ENCODE measurements at regions not wholly inside any gene's neighbourhood (a gene's known extent, or its start where the extent isn't known, plus 50 kb on each side); places are given as distances from the start of the nearest gene placed in this dataset.

GRCh38 chr10:89138755-89139490 lies 68.2 kb downstream of the CH25H start:
- Histone ChIP-seq H3K27ac (ENCODE audit: insufficient read depth in 1 of 2, low read depth in 1 of 2, low read length in 2 of 2, poor library complexity in 1 of 2, severe bottlenecking in 2 of 2) (no peak overlapping the region), H3K27me3 (replicated peaks in 2 of 5; ENCODE audit: control insufficient read depth in 4 of 5, insufficient read depth in 5 of 5, low read length in 4 of 5) (no peaks in the 10 kb centered on the region), H3K4me3 (ENCODE audit: control insufficient read depth in 1 of 7, extremely low read depth in 1 of 7, insufficient read depth in 4 of 7, low read depth in 2 of 7, low read length in 6 of 7) (no peak overlapping the region), H3K36me3 (ENCODE audit: control insufficient read depth in 4 of 4, insufficient read depth in 4 of 4, low read length in 3 of 4) (no peaks in the 10 kb centered on the region), H3K4me1 (ENCODE audit: control extremely low read depth in 1 of 4, control insufficient read depth in 4 of 4, insufficient read depth in 4 of 4, low read length in 3 of 4) (peaks cover 0 to 3% (median 0%) of the 10 kb centered on the region in 4 experiments), H3K9me3 (ENCODE audit: control extremely low read depth in 1 of 5, control insufficient read depth in 4 of 5, insufficient read depth in 2 of 5, low read depth in 1 of 5, low read length in 4 of 5) (no peaks in the 10 kb centered on the region)
- ChIA-PET POLR2A (interaction anchor here (0.6 kb wide), 1 partner anchor 83 kb away, joined by 3 read pairs; no protein-coding TSS in a partner anchor), CTCF (no interaction called here)
- DNase-seq: no peak
- WGBS (ENCODE audit: insufficient coverage): no CpG with 5 or more reads among the region's 1 CpG

GRCh38 chr10:89134963-89135362 lies 72.2 kb downstream of the CH25H start:
- Histone ChIP-seq H3K4me1 (ENCODE audit: control extremely low read depth in 1 of 4, control insufficient read depth in 4 of 4, insufficient read depth in 4 of 4, low read length in 3 of 4) (peaks cover 0 to 3% (median 0%) of the 10 kb centered on the region in 4 experiments), H3K9me3 (ENCODE audit: control extremely low read depth in 1 of 5, control insufficient read depth in 4 of 5, insufficient read depth in 2 of 5, low read depth in 1 of 5, low read length in 4 of 5) (no peaks in the 10 kb centered on the region), H3K27me3 (replicated peaks in 2 of 5; ENCODE audit: control insufficient read depth in 4 of 5, insufficient read depth in 5 of 5, low read length in 4 of 5) (no peaks in the 10 kb centered on the region), H3K27ac (ENCODE audit: insufficient read depth in 1 of 2, low read depth in 1 of 2, low read length in 2 of 2, poor library complexity in 1 of 2, severe bottlenecking in 2 of 2) (no peak overlapping the region), H3K4me3 (ENCODE audit: control insufficient read depth in 1 of 7, extremely low read depth in 1 of 7, insufficient read depth in 4 of 7, low read depth in 2 of 7, low read length in 6 of 7) (no peak overlapping the region), H3K36me3 (ENCODE audit: control insufficient read depth in 4 of 4, insufficient read depth in 4 of 4, low read length in 3 of 4) (no peaks in the 10 kb centered on the region)
- no peak for DNase-seq
- POLR2A ChIA-PET: no interaction called here
- CTCF ChIA-PET: interaction anchor here (1.4 kb wide), 1 partner anchor 10 kb away, joined by 3 read pairs; no protein-coding TSS in a partner anchor

- CTCF ChIA-PET: no interaction called here
- no peak overlapping the region for H3K4me3 ChIP-seq (ENCODE audit: control insufficient read depth in 1 of 7, extremely low read depth in 1 of 7, insufficient read depth in 4 of 7, low read depth in 2 of 7, low read length in 6 of 7)
- H3K9me3 ChIP-seq (ENCODE audit: control extremely low read depth in 1 of 5, control insufficient read depth in 4 of 5, insufficient read depth in 2 of 5, low read depth in 1 of 5, low read length in 4 of 5): no peaks in the 10 kb centered on the region
- no peaks in the 10 kb centered on the region for H3K36me3 ChIP-seq (ENCODE audit: control insufficient read depth in 4 of 4, insufficient read depth in 4 of 4, low read length in 3 of 4)
- peaks cover 0 to 7% (median 0%) of the 10 kb centered on the region in 4 experiments for H3K4me1 ChIP-seq (ENCODE audit: control extremely low read depth in 1 of 4, control insufficient read depth in 4 of 4, insufficient read depth in 4 of 4, low read length in 3 of 4)
- peak; percentile 13 to 64 (median 52) for DNase-seq
- no peak overlapping the region for H3K27ac ChIP-seq (ENCODE audit: insufficient read depth in 1 of 2, low read depth in 1 of 2, low read length in 2 of 2, poor library complexity in 1 of 2, severe bottlenecking in 2 of 2)
- WGBS (ENCODE audit: insufficient coverage): 47% methylated on average over 3 of the region's 4 CpGs
- no peaks in the 10 kb centered on the region for H3K27me3 ChIP-seq (replicated peaks in 2 of 5; ENCODE audit: control insufficient read depth in 4 of 5, insufficient read depth in 5 of 5, low read length in 4 of 5)
- POLR2A ChIA-PET: no interaction called here
These were observed 77.2 kb downstream of the CH25H start for GRCh38 chr10:89129911-89130310.

GRCh38 chr10:89122433-89123051 lies 84.6 kb downstream of the CH25H start:
- CTCF ChIA-PET: no interaction called here
- 45% methylated on average over 3 of the region's 4 CpGs for WGBS (ENCODE audit: insufficient coverage)
- POLR2A ChIA-PET: no interaction called here

GRCh38 chr10:89121764-89122020 lies 85.4 kb downstream of the CH25H start:
- POLR2A ChIA-PET: no interaction called here
- Histone ChIP-seq H3K36me3 (ENCODE audit: control insufficient read depth in 4 of 4, insufficient read depth in 4 of 4, low read length in 3 of 4) (no peaks in the 10 kb centered on the region), H3K9me3 (ENCODE audit: control extremely low read depth in 1 of 5, control insufficient read depth in 4 of 5, insufficient read depth in 2 of 5, low read depth in 1 of 5, low read length in 4 of 5) (no peaks in the 10 kb centered on the region), H3K4me3 (ENCODE audit: control insufficient read depth in 1 of 7, extremely low read depth in 1 of 7, insufficient read depth in 4 of 7, low read depth in 2 of 7, low read length in 6 of 7) (no peak overlapping the region), H3K27me3 (replicated peaks in 2 of 5; ENCODE audit: control insufficient read depth in 4 of 5, insufficient read depth in 5 of 5, low read length in 4 of 5) (no peaks in the 10 kb centered on the region), H3K27ac (ENCODE audit: insufficient read depth in 1 of 2, low read depth in 1 of 2, low read length in 2 of 2, poor library complexity in 1 of 2, severe bottlenecking in 2 of 2) (no peak overlapping the region), H3K4me1 (ENCODE audit: control extremely low read depth in 1 of 4, control insufficient read depth in 4 of 4, insufficient read depth in 4 of 4, low read length in 3 of 4) (peaks cover 0 to 3% (median 0%) of the 10 kb centered on the region in 4 experiments)
- DNase-seq: no peak
- CTCF ChIA-PET: no interaction called here

More at GRCh38 chr10:89122433-89123051, 84.6 kb downstream of the CH25H start:
- no peaks in the 10 kb centered on the region for H3K9me3 ChIP-seq (ENCODE audit: control extremely low read depth in 1 of 5, control insufficient read depth in 4 of 5, insufficient read depth in 2 of 5, low read depth in 1 of 5, low read length in 4 of 5)
- H3K4me3 ChIP-seq (ENCODE audit: control insufficient read depth in 1 of 7, extremely low read depth in 1 of 7, insufficient read depth in 4 of 7, low read depth in 2 of 7, low read length in 6 of 7): no peak overlapping the region
- peak in 2 of 3 donors; percentile 34 to 50 for DNase-seq
- H3K36me3 ChIP-seq (ENCODE audit: control insufficient read depth in 4 of 4, insufficient read depth in 4 of 4, low read length in 3 of 4): no peaks in the 10 kb centered on the region
- peaks cover 0 to 3% (median 0%) of the 10 kb centered on the region in 4 experiments for H3K4me1 ChIP-seq (ENCODE audit: control extremely low read depth in 1 of 4, control insufficient read depth in 4 of 4, insufficient read depth in 4 of 4, low read length in 3 of 4)
- no peak overlapping the region for H3K27ac ChIP-seq (ENCODE audit: insufficient read depth in 1 of 2, low read depth in 1 of 2, low read length in 2 of 2, poor library complexity in 1 of 2, severe bottlenecking in 2 of 2)
- H3K27me3 ChIP-seq (replicated peaks in 2 of 5; ENCODE audit: control insufficient read depth in 4 of 5, insufficient read depth in 5 of 5, low read length in 4 of 5): no peaks in the 10 kb centered on the region

- peaks cover 0 to 6% (median 0%) of the 10 kb centered on the region in 4 experiments for H3K4me1 ChIP-seq (ENCODE audit: control extremely low read depth in 1 of 4, control insufficient read depth in 4 of 4, insufficient read depth in 4 of 4, low read length in 3 of 4)
- H3K4me3 ChIP-seq (ENCODE audit: control insufficient read depth in 1 of 7, extremely low read depth in 1 of 7, insufficient read depth in 4 of 7, low read depth in 2 of 7, low read length in 6 of 7): no peak overlapping the region
- H3K9me3 ChIP-seq (ENCODE audit: control extremely low read depth in 1 of 5, control insufficient read depth in 4 of 5, insufficient read depth in 2 of 5, low read depth in 1 of 5, low read length in 4 of 5): no peaks in the 10 kb centered on the region
- DNase-seq: no peak
- ChIA-PET POLR2A (no interaction called here), CTCF (no interaction called here)
- no peak overlapping the region for H3K27ac ChIP-seq (ENCODE audit: insufficient read depth in 1 of 2, low read depth in 1 of 2, low read length in 2 of 2, poor library complexity in 1 of 2, severe bottlenecking in 2 of 2)
- no peaks in the 10 kb centered on the region for H3K27me3 ChIP-seq (replicated peaks in 2 of 5; ENCODE audit: control insufficient read depth in 4 of 5, insufficient read depth in 5 of 5, low read length in 4 of 5)
- H3K36me3 ChIP-seq (ENCODE audit: control insufficient read depth in 4 of 4, insufficient read depth in 4 of 4, low read length in 3 of 4): no peaks in the 10 kb centered on the region
- 100% methylated on average over 2 of the region's 5 CpGs for WGBS (ENCODE audit: insufficient coverage)
These were observed 86.0 kb downstream of the CH25H start for GRCh38 chr10:89120931-89121763.

- Histone ChIP-seq H3K4me3 (ENCODE audit: control insufficient read depth in 1 of 7, extremely low read depth in 1 of 7, insufficient read depth in 4 of 7, low read depth in 2 of 7, low read length in 6 of 7) (no peak overlapping the region), H3K9me3 (ENCODE audit: control extremely low read depth in 1 of 5, control insufficient read depth in 4 of 5, insufficient read depth in 2 of 5, low read depth in 1 of 5, low read length in 4 of 5) (no peaks in the 10 kb centered on the region), H3K36me3 (ENCODE audit: control insufficient read depth in 4 of 4, insufficient read depth in 4 of 4, low read length in 3 of 4) (no peaks in the 10 kb centered on the region), H3K4me1 (ENCODE audit: control extremely low read depth in 1 of 4, control insufficient read depth in 4 of 4, insufficient read depth in 4 of 4, low read length in 3 of 4) (peaks cover 0 to 6% (median 1%) of the 10 kb centered on the region in 4 experiments), H3K27ac (ENCODE audit: insufficient read depth in 1 of 2, low read depth in 1 of 2, low read length in 2 of 2, poor library complexity in 1 of 2, severe bottlenecking in 2 of 2) (no peak overlapping the region), H3K27me3 (replicated peaks in 2 of 5; ENCODE audit: control insufficient read depth in 4 of 5, insufficient read depth in 5 of 5, low read length in 4 of 5) (no peaks in the 10 kb centered on the region)
- no peak for DNase-seq
- CTCF ChIA-PET: interaction anchor here (1.2 kb wide), 1 partner anchor 187 kb away, joined by 3 read pairs; no protein-coding TSS in a partner anchor
- 100% methylated on average over 1 of the region's 1 CpG for WGBS (ENCODE audit: insufficient coverage)
- POLR2A ChIA-PET: no interaction called here
These were observed 87.5 kb downstream of the CH25H start for GRCh38 chr10:89119651-89120050.

Measured in common myeloid progenitor, CD34-positive (primary cell).